ENCODE measurements at regions not wholly inside any gene's neighbourhood (a gene's known extent, or its start where the extent isn't known, plus 50 kb on each side); places are given as distances from the start of the nearest gene placed in this dataset.

DNA sequence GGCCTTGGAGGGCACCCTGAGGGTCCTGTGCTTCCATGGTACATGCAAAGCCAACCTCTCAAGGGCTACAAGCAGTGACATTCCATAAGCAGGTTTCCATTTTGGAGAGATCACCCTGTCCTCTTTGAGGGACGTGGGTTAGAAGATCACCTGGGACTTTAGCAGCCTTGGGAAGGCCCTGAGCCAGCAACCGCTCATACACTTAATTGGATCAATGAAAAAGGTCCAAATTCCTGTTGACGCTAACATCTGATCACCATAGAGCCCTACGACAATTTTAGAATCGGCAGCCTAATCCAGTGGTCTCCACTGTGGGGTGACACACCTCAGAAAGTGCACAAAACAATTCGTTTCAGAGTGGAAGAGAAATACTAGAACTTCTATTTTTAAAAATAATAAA is 196.0 kb upstream of the NR3C1 start:
- TF ChIP-seq FOXK2 (IDR thresholded peaks at IDR 0.05) (no peak), ELF4 (IDR thresholded peaks at IDR 0.05) (no peak), SUZ12 (IDR thresholded peaks at IDR 0.05) (no peak), L3MBTL2 (conservative IDR thresholded peaks at IDR 0.05) (no peak), ZNF384 (IDR thresholded peaks at IDR 0.05) (no peak), SP1 (IDR thresholded peaks at IDR 0.05) (no peak), FOXA1 (IDR thresholded peaks at IDR 0.05) (no peak), FOXM1 (IDR thresholded peaks at IDR 0.05; ENCODE audit: borderline replicate concordance) (no peak), ARNT (IDR thresholded peaks at IDR 0.05) (no peak), LEF1 (IDR thresholded peaks at IDR 0.05; ENCODE audit: borderline replicate concordance) (no peak), BHLHE40 (IDR thresholded peaks at IDR 0.05; ENCODE audit: borderline replicate concordance) (no peak), HDGF (IDR thresholded peaks at IDR 0.05; ENCODE audit: borderline replicate concordance) (no peak), TARDBP (IDR thresholded peaks at IDR 0.05) (no peak)
